Pancreas (tissue), 10 donors: ENCODE measurements at regions not wholly inside any gene's neighbourhood (a gene's known extent, or its start where the extent isn't known, plus 50 kb on each side); places are given as distances from the start of the nearest gene placed in this dataset.

Experiments used
- ATAC-seq, 4 donors: fragments of 200-7000 bp; cut with Tn5 transposase; one replicate each; pipeline versions ENCODE4 v1.8.0 to v1.9.1; 2020; ENCODE audit warnings: mild to moderate bottlenecking in 4 of 4, moderate library complexity in 4 of 4
- DNase-seq, 6 donors: peaks; one replicate each; pipeline ENCODE4 v3.0.0-alpha.2; 2020
- FAIRE-seq: peaks from 2 replicates; lab custom pipeline; 2012; peaks lifted over from hg19 to GRCh38; lab: Jason Lieb, UNC
- H3K27ac ChIP-seq, 4 donors: fragments of 200-600 bp; sonication (generic); 1 replicate in 3 of 4; 2 replicates in 1 of 4; pipeline versions ENCODE4 v1.5.0 to v1.8.0; 2020
- H3K27me3 ChIP-seq, 4 donors: fragments of 200-600 bp; one replicate each; pipeline ENCODE4 v1.8.0; 2021
- H3K36me3 ChIP-seq, 3 donors: fragments of 200-600 bp; sonication (generic) in 1 of 3; one replicate each; pipeline versions ENCODE4 v1.5.0 to v1.8.0; 2020 to 2021
- H3K4me1 ChIP-seq, 3 donors: fragments of 200-600 bp; one replicate each; pipeline ENCODE4 v1.8.0; 2021
- H3K4me3 ChIP-seq, 4 donors: fragments of 200-600 bp; sonication (generic) in 2 of 4; one replicate each; pipeline versions ENCODE4 v1.5.0 to v1.8.0; 2020 to 2021
- H3K9me3 ChIP-seq, 4 donors: fragments of 200-600 bp; one replicate each; pipeline ENCODE4 v1.8.0; 2021
- CTCF ChIP-seq, 4 donors: fragments of 200-600 bp; sonication (generic) in 3 of 4; IDR thresholded peaks; one replicate each; pipeline versions ENCODE4 v1.5.0 to v1.8.0; 2021; ENCODE audit warnings: antibody characterized with exemption in 4 of 4
- WGBS, 2 donors: extraction: QIAGEN DNeasy Blood & Tissue Kit; methylation state at CpG; one replicate each; pipeline ENCODE4 v1.1.7; 2013; 5-methylcytosine and 5-hydroxymethylcytosine counted together
- intact Hi-C, 3 donors: fragments of 100-400 bp; cut with DNase I; formaldehyde crosslinking; loops; one replicate each; pipeline versions ENCODE4 v1.11.1 to v1.14.2; 2022
- donor health status: healthy with polysubstance abuse.
- donor health status: DM: no; HTN: no; CAD: no; lungs with moderate emphysema.
- donor health status: DM: no; HTN: no; CAD: no.
- donor health status: control.
- donor health status: control.
- donor health status: Bipolar disorder and iron deficiency.
- donor health status: DM: yes; HTN: yes; CAD: no.
- donor health status: DM: no; HTN: no; CAD: no.
- donor health status: DM: no; HTN: no; CAD: no.
- donor health status: DM: yes; HTN: yes; CAD: no.

GRCh38 chr16:9307446-9307845, 216.0 kb downstream of the HAPSTR1 start:
- no peak for ATAC-seq
- H3K27ac ChIP-seq = peak overlapping the region in 1 of 4 donors; percentile 76
- no peak for TF ChIP-seq CTCF (IDR thresholded peaks at IDR 0.05)
- H3K4me3 ChIP-seq = no peak overlapping the region
- H3K9me3 ChIP-seq = no peaks in the 10 kb centered on the region
- H3K4me1 ChIP-seq = peaks cover 8 to 21% (median 17%) of the 10 kb centered on the region in 3 donors
- 77 to 81% methylated on average over 4 of the region's 4 CpGs for WGBS, 2 donors
- FAIRE-seq = no peak
- intact Hi-C loops = no loop called here
- no peaks in the 10 kb centered on the region for H3K36me3 ChIP-seq
- no peaks in the 10 kb centered on the region for H3K27me3 ChIP-seq
- DNase-seq = no peak

- FAIRE-seq (no peak), DNase-seq (peak in 4 of 6 donors; percentile 39 to 53 (median 46))
- WGBS, 2 donors = 2 to 9% methylated on average over 8 of the region's 8 CpGs
These were observed 216.9 kb downstream of the HAPSTR1 start for GRCh38 chr16:9308356-9308801.

GRCh38 chr16:9308850-9309249, 217.4 kb downstream of the HAPSTR1 start:
- WGBS, 2 donors = 1 to 10% methylated on average over 6 of the region's 6 CpGs
- DNase-seq (no peak), ATAC-seq (peak; percentile 47 to 70 (median 64)), FAIRE-seq (no peak)
- intact Hi-C loops = no loop called here
- no peaks in the 10 kb centered on the region for H3K27me3 ChIP-seq
- no peaks in the 10 kb centered on the region for H3K9me3 ChIP-seq
- H3K27ac ChIP-seq = peak overlapping the region; percentile 29 to 76 (median 46)
- H3K36me3 ChIP-seq = no peaks in the 10 kb centered on the region
- peaks cover 8 to 21% (median 17%) of the 10 kb centered on the region in 3 donors for H3K4me1 ChIP-seq
- H3K4me3 ChIP-seq = no peak overlapping the region
- no peak for TF ChIP-seq CTCF (IDR thresholded peaks at IDR 0.05)

More at GRCh38 chr16:9308356-9308801, 216.9 kb downstream of the HAPSTR1 start:
- intact Hi-C loops = no loop called here
- Histone ChIP-seq H3K9me3 (no peaks in the 10 kb centered on the region), H3K27ac (peak overlapping the region; percentile 29 to 76 (median 46)), H3K4me1 (peaks cover 8 to 21% (median 17%) of the 10 kb centered on the region in 3 donors), H3K4me3 (no peak overlapping the region), H3K36me3 (no peaks in the 10 kb centered on the region), H3K27me3 (no peaks in the 10 kb centered on the region)
- ATAC-seq = peak; percentile 80 to 91 (median 87)
- TF ChIP-seq CTCF (IDR thresholded peaks at IDR 0.05) = no peak

- ATAC-seq (no peak), FAIRE-seq (no peak), DNase-seq (no peak)
- TF ChIP-seq CTCF (IDR thresholded peaks at IDR 0.05) = no peak
- Histone ChIP-seq H3K36me3 (no peaks in the 10 kb centered on the region), H3K27ac (peak overlapping the region in 2 of 4 donors; percentile 56 to 76), H3K4me1 (peaks cover 8 to 21% (median 17%) of the 10 kb centered on the region in 3 donors), H3K9me3 (no peaks in the 10 kb centered on the region), H3K27me3 (no peaks in the 10 kb centered on the region), H3K4me3 (no peak overlapping the region)
- 85 to 89% methylated on average over 2 of the region's 2 CpGs for WGBS, 2 donors
- intact Hi-C loops = loop anchor here in 1 of 3 donors (10.0 kb wide), 1 partner anchor 45 kb away; no protein-coding TSS in a partner anchor
These were observed 218.4 kb downstream of the HAPSTR1 start for GRCh38 chr16:9309844-9310243.

GRCh38 chr16:9311303-9311954, 220.0 kb downstream of the HAPSTR1 start:
- ATAC-seq (peak in 3 of 4 donors; percentile 44 to 56 (median 44)), DNase-seq (peak in 2 of 6 donors; percentile 35 to 45), FAIRE-seq (no peak)
- Histone ChIP-seq H3K4me3 (no peak overlapping the region), H3K36me3 (no peaks in the 10 kb centered on the region), H3K4me1 (peaks cover 13 to 29% (median 21%) of the 10 kb centered on the region in 3 donors), H3K27me3 (no peaks in the 10 kb centered on the region), H3K27ac (no peak overlapping the region), H3K9me3 (no peaks in the 10 kb centered on the region)
- 45 to 53% methylated on average over 5 of the region's 5 CpGs for WGBS, 2 donors
- intact Hi-C loops = loop anchor here in 1 of 3 donors (10.0 kb wide), 1 partner anchor 47 kb away; no protein-coding TSS in a partner anchor
- TF ChIP-seq CTCF (IDR thresholded peaks at IDR 0.05) = no peak
